Caco-2 (cell line): ENCODE measurements at regions not wholly inside any gene's neighbourhood (a gene's known extent, or its start where the extent isn't known, plus 50 kb on each side); places are given as distances from the start of the nearest gene placed in this dataset.

ENCODE experiments used
- BruUV-seq: library from RNA; stranded (reverse); fragments of 400-500 nt; replicated peaks from 2 replicates; lab custom pipeline; 2021; lab: Mats Ljungman, UMichigan
- CTCF ChIA-PET: fragments of 300-600 bp; sonication (Branson Sonifier 250); formaldehyde crosslinking; loops from one replicate; lab custom pipeline; 2022; ENCODE audit warnings: antibody characterized with exemption; lab: Charles Lee
- POLR2A ChIA-PET: fragments of 300-600 bp; sonication (Branson Sonifier 250); formaldehyde crosslinking; loops from one replicate; lab custom pipeline; 2022; ENCODE audit warnings: antibody characterized with exemption; lab: Charles Lee
- DNase-seq, 2 experiments: peaks; one replicate each; pipeline versions ENCODE4 v3.0.0 to v3.0.0-alpha.2; 2020 to 2022
- H3K27me3 ChIP-seq: replicated peaks from 2 replicates; pipeline ENCODE4 v1.6.0; 2011; ENCODE audit warnings: low read length; ENCODE audit not compliant: control insufficient read depth, insufficient read depth
- H3K36me3 ChIP-seq: 2 replicates; pipeline ENCODE4 v1.5.1; 2011; ENCODE audit warnings: low read length; ENCODE audit not compliant: control insufficient read depth, insufficient read depth
- H3K4me1 ChIP-seq: fragments of 250-450 bp; sonication (Bioruptor Pico); 2 replicates; pipeline ENCODE4 v1.5.1; 2020; ENCODE audit warnings: mild to moderate bottlenecking
- H3K4me3 ChIP-seq: 2 replicates; pipeline ENCODE4 v1.5.1; 2011; ENCODE audit warnings: low read depth, mild to moderate bottlenecking, control low read depth, low read length
- H3K9me3 ChIP-seq: fragments of 250-450 bp; sonication (Bioruptor Pico); 2 replicates; pipeline ENCODE4 v1.5.1; 2020; ENCODE audit warnings: mild to moderate bottlenecking, moderate library complexity
- H3K27ac Mint-ChIP-seq: one replicate; pipeline ENCODE4 v1.8.0; 2022; ENCODE audit warnings: mixed read lengths; ENCODE audit not compliant: unreplicated experiment
- H3K27me3 Mint-ChIP-seq: one replicate; pipeline ENCODE4 v1.8.0; 2022; ENCODE audit warnings: mixed read lengths; ENCODE audit not compliant: insufficient read depth, unreplicated experiment
- H3K36me3 Mint-ChIP-seq: one replicate; pipeline ENCODE4 v1.8.0; 2022; ENCODE audit warnings: mild to moderate bottlenecking, mixed read lengths; ENCODE audit not compliant: insufficient read depth, unreplicated experiment
- H3K4me1 Mint-ChIP-seq: one replicate; pipeline ENCODE4 v1.8.0; 2022; ENCODE audit warnings: low read depth, mixed read lengths; ENCODE audit not compliant: unreplicated experiment
- H3K4me3 Mint-ChIP-seq: one replicate; pipeline ENCODE4 v1.8.0; 2022; ENCODE audit warnings: mild to moderate bottlenecking, moderate library complexity, mixed read lengths; ENCODE audit not compliant: unreplicated experiment
- H3K9me3 Mint-ChIP-seq: one replicate; pipeline ENCODE4 v1.8.0; 2022; ENCODE audit warnings: mixed read lengths; ENCODE audit not compliant: unreplicated experiment
- CTCF ChIP-seq, 2 experiments: fragments of 200-600 bp in 1 of 2; IDR thresholded peaks; 1 replicate in 1 of 2; 2 replicates in 1 of 2; pipeline versions ENCODE4 v1.5.1 to v1.8.0; 2011 to 2022; ENCODE audit warnings: antibody characterized with exemption in 1 of 2, control low read depth in 1 of 2, inconsistent platforms in 1 of 2, low read depth in 1 of 2, low read length in 1 of 2, mild to moderate bottlenecking in 1 of 2, moderate library complexity in 1 of 2; ENCODE audit not compliant: insufficient read depth in 1 of 2, severe bottlenecking in 1 of 2, unreplicated experiment in 1 of 2
- intact Hi-C: fragments of 100-400 bp; cut with micrococcal nuclease; formaldehyde crosslinking; loops from one replicate; pipeline ENCODE4 v1.10.0; 2022; ENCODE audit not compliant: unreplicated experiment

GRCh38 chr18:64710105-64710861, 561.4 kb upstream of the LINC00305 start:
- no peaks in the 10 kb centered on the region for H3K27me3 ChIP-seq
- ChIA-PET POLR2A (no interaction called here), CTCF (no interaction called here)
- H3K27ac Mint-ChIP-seq, result no peak overlapping the region
- no peak overlapping the region for H3K4me3 Mint-ChIP-seq
- no peak for DNase-seq
- no peaks in the 10 kb centered on the region for H3K27me3 Mint-ChIP-seq
- intact Hi-C loops, result no loop called here
- no peak overlapping the region for H3K4me3 ChIP-seq
- no TSS peak for BruUV-seq
- H3K36me3 ChIP-seq, result no peaks in the 10 kb centered on the region
- no peaks in the 10 kb centered on the region for H3K9me3 ChIP-seq
- no peaks in the 10 kb centered on the region for H3K4me1 ChIP-seq
- H3K4me1 Mint-ChIP-seq, result no peaks in the 10 kb centered on the region
- TF ChIP-seq CTCF (IDR thresholded peaks at IDR 0.05; ENCODE audit: insufficient read depth in 1 of 2, low read depth in 1 of 2, low read length in 1 of 2, severe bottlenecking in 1 of 2, unreplicated experiment in 1 of 2), result no peak
- no peaks in the 10 kb centered on the region for H3K9me3 Mint-ChIP-seq
- no peaks in the 10 kb centered on the region for H3K36me3 Mint-ChIP-seq

- H3K9me3 ChIP-seq, result no peaks in the 10 kb centered on the region
- no peaks in the 10 kb centered on the region for H3K36me3 ChIP-seq
- no peak overlapping the region for H3K27ac Mint-ChIP-seq
- no peaks in the 10 kb centered on the region for H3K36me3 Mint-ChIP-seq
- no TSS peak for BruUV-seq
- CTCF ChIA-PET, result no interaction called here
- POLR2A ChIA-PET, result no interaction called here
- no peak for DNase-seq
- no peak for TF ChIP-seq CTCF (IDR thresholded peaks at IDR 0.05; ENCODE audit: insufficient read depth in 1 of 2, low read depth in 1 of 2, low read length in 1 of 2, severe bottlenecking in 1 of 2, unreplicated experiment in 1 of 2)
- H3K9me3 Mint-ChIP-seq, result no peaks in the 10 kb centered on the region
- H3K4me3 ChIP-seq, result no peak overlapping the region
- H3K4me1 Mint-ChIP-seq, result no peaks in the 10 kb centered on the region
- H3K4me1 ChIP-seq, result no peaks in the 10 kb centered on the region
- H3K4me3 Mint-ChIP-seq, result no peak overlapping the region
- H3K27me3 ChIP-seq, result no peaks in the 10 kb centered on the region
- intact Hi-C loops, result no loop called here
- H3K27me3 Mint-ChIP-seq, result no peaks in the 10 kb centered on the region
These were observed 558.2 kb upstream of the LINC00305 start for GRCh38 chr18:64707052-64707451.

GRCh38 chr18:64699081-64699480, 550.2 kb upstream of the LINC00305 start:
- no peaks in the 10 kb centered on the region for H3K9me3 Mint-ChIP-seq
- H3K4me3 Mint-ChIP-seq, result no peak overlapping the region
- H3K4me1 Mint-ChIP-seq, result no peaks in the 10 kb centered on the region
- ChIA-PET POLR2A (no interaction called here), CTCF (no interaction called here)
- no peak overlapping the region for H3K27ac Mint-ChIP-seq
- H3K27me3 ChIP-seq, result no peaks in the 10 kb centered on the region
- H3K27me3 Mint-ChIP-seq, result no peaks in the 10 kb centered on the region
- H3K36me3 ChIP-seq, result no peaks in the 10 kb centered on the region
- no peaks in the 10 kb centered on the region for H3K36me3 Mint-ChIP-seq
- H3K4me1 ChIP-seq, result no peaks in the 10 kb centered on the region
- DNase-seq, result no peak
- no peak overlapping the region for H3K4me3 ChIP-seq
- H3K9me3 ChIP-seq, result no peaks in the 10 kb centered on the region
- no peak for TF ChIP-seq CTCF (IDR thresholded peaks at IDR 0.05; ENCODE audit: insufficient read depth in 1 of 2, low read depth in 1 of 2, low read length in 1 of 2, severe bottlenecking in 1 of 2, unreplicated experiment in 1 of 2)
- intact Hi-C loops, result no loop called here
- no TSS peak for BruUV-seq
